Neural crest cell (in vitro differentiated cells): ENCODE measurements at regions not wholly inside any gene's neighbourhood (a gene's known extent, or its start where the extent isn't known, plus 50 kb on each side); places are given as distances from the start of the nearest gene placed in this dataset.

Experiments used
- DNase-seq: peaks from one replicate; pipeline ENCODE4 v3.0.0; 2021; ENCODE audit warnings: low read depth, mixed read lengths, low spot score
- H3K27ac Mint-ChIP-seq: one replicate; pipeline ENCODE4 v1.8.0; 2021; ENCODE audit warnings: mild to moderate bottlenecking, mixed read lengths; ENCODE audit not compliant: unreplicated experiment
- H3K27me3 Mint-ChIP-seq: 2 replicates; pipeline ENCODE4 v1.8.0; 2021; ENCODE audit warnings: low read depth, mild to moderate bottlenecking, mixed read lengths
- H3K36me3 Mint-ChIP-seq: 2 replicates; pipeline ENCODE4 v1.8.0; 2021; ENCODE audit warnings: low read depth, mild to moderate bottlenecking, mixed read lengths
- H3K4me1 Mint-ChIP-seq: 2 replicates; pipeline ENCODE4 v1.8.0; 2021; ENCODE audit warnings: mixed read lengths
- H3K4me3 Mint-ChIP-seq: one replicate; pipeline ENCODE4 v1.8.0; 2021; ENCODE audit warnings: mild to moderate bottlenecking, mixed read lengths
- H3K9me3 Mint-ChIP-seq: 2 replicates; pipeline ENCODE4 v1.8.0; 2021; ENCODE audit warnings: mixed read lengths
- CTCF ChIP-seq: fragments of 200-600 bp; sonication (generic); conservative IDR thresholded peaks from 2 replicates; pipeline ENCODE4 v1.5.0; 2021; ENCODE audit warnings: antibody characterized with exemption, mild to moderate bottlenecking

- H3K36me3 Mint-ChIP-seq, result peaks cover 5% of the 10 kb centered on the region
- H3K9me3 Mint-ChIP-seq, result no peaks in the 10 kb centered on the region
- no peak for TF ChIP-seq CTCF
- no peaks in the 10 kb centered on the region for H3K27me3 Mint-ChIP-seq
- no peak for DNase-seq
- H3K27ac Mint-ChIP-seq, result no peak overlapping the region
- no peak overlapping the region for H3K4me3 Mint-ChIP-seq
- H3K4me1 Mint-ChIP-seq, result peaks cover 6% of the 10 kb centered on the region
Measured at GRCh38 chr18:23363865-23364570, 89.1 kb upstream of the RIOK3 start.

- no peak for TF ChIP-seq CTCF
- Mint-ChIP-seq H3K9me3 (no peaks in the 10 kb centered on the region), H3K4me1 (peaks cover 20% of the 10 kb centered on the region), H3K27ac (peak overlapping the region; percentile 29), H3K36me3 (no peaks in the 10 kb centered on the region), H3K27me3 (no peaks in the 10 kb centered on the region), H3K4me3 (no peak overlapping the region)
- no peak for DNase-seq
Measured at GRCh38 chr18:23365602-23366001, 87.5 kb upstream of the RIOK3 start.

- DNase-seq, result peak; percentile 12
- peak overlapping the region; percentile 63 for H3K4me3 Mint-ChIP-seq
- no peaks in the 10 kb centered on the region for H3K9me3 Mint-ChIP-seq
- no peaks in the 10 kb centered on the region for H3K27me3 Mint-ChIP-seq
- H3K27ac Mint-ChIP-seq, result peak overlapping the region; percentile 85
- TF ChIP-seq CTCF, result no peak
- H3K4me1 Mint-ChIP-seq, result peaks cover 20% of the 10 kb centered on the region
- peaks cover 3% of the 10 kb centered on the region for H3K36me3 Mint-ChIP-seq
Measured at GRCh38 chr18:23369266-23369665, 83.8 kb upstream of the RIOK3 start.

- DNase-seq, result no peak
- peaks cover 16% of the 10 kb centered on the region for H3K4me1 Mint-ChIP-seq
- H3K9me3 Mint-ChIP-seq, result no peaks in the 10 kb centered on the region
- no peak for TF ChIP-seq CTCF
- H3K4me3 Mint-ChIP-seq, result no peak overlapping the region
- H3K27ac Mint-ChIP-seq, result no peak overlapping the region
- no peaks in the 10 kb centered on the region for H3K27me3 Mint-ChIP-seq
- H3K36me3 Mint-ChIP-seq, result peaks cover 3% of the 10 kb centered on the region
Measured at GRCh38 chr18:23373570-23373969, 79.5 kb upstream of the RIOK3 start.

- H3K36me3 Mint-ChIP-seq, result no peaks in the 10 kb centered on the region
- no peak for TF ChIP-seq CTCF
- no peak overlapping the region for H3K27ac Mint-ChIP-seq
- H3K9me3 Mint-ChIP-seq, result no peaks in the 10 kb centered on the region
- H3K27me3 Mint-ChIP-seq, result no peaks in the 10 kb centered on the region
- no peak overlapping the region for H3K4me3 Mint-ChIP-seq
- DNase-seq, result no peak
- no peaks in the 10 kb centered on the region for H3K4me1 Mint-ChIP-seq
Measured at GRCh38 chr18:23377669-23378301, 75.3 kb upstream of the RIOK3 start.
